ENCODE measurements at regions not wholly inside any gene's neighbourhood (a gene's known extent, or its start where the extent isn't known, plus 50 kb on each side); places are given as distances from the start of the nearest gene placed in this dataset.
"Not testable (repeated sequence)": the region's sequence is repeated elsewhere in the genome, so short reads cannot be mapped to it uniquely, and the experiment has no call there.

DNA sequence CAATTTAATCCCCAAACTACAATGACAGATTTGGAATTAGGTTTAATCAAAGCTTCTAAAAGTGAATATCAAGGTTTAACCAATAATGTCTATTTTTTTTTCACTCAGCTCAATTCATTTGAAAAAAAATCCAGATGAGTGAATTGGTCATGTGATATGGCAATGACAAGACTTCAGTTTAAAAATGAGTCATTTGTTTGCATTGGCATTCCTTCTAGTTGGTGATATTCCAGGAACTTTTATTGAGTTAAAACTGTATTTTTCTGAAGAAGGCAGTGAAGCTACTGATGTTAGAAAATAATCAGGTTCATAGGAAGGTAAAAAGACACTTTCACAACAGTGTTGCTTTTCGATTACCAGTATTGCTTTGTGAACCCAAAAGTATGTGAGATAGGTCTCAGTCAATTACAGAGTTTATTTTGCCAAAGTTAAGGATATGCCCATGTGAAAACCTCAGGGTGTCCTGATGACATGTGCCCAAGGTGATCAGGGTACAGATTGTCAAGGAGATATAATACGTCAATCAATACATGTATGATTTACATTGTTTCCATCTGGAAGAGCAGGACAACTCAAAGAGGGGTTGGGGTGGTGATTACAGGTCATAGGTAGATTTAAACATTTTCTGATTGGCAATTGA, 1214.9 kb downstream of the GALC start:
- H3K27ac ChIP-seq (ENCODE audit: low read length): no peak overlapping the region
- no peaks in the 10 kb centered on the region for H3K27me3 ChIP-seq (ENCODE audit: control insufficient read depth, insufficient read depth, low read length)
- WGBS (ENCODE audit: insufficient coverage): 88% methylated on average over 2 of the region's 2 CpGs
- H3K4me3 ChIP-seq (ENCODE audit: low read length): no peak overlapping the region
- no peak overlapping the region for H3K27ac Mint-ChIP-seq
- H3K36me3 Mint-ChIP-seq: no peaks in the 10 kb centered on the region
- no peak for DNase-seq
- no peaks in the 10 kb centered on the region for H3K4me1 ChIP-seq (ENCODE audit: control insufficient read depth, insufficient read depth, low read length)
- TF ChIP-seq, protein P1, sequence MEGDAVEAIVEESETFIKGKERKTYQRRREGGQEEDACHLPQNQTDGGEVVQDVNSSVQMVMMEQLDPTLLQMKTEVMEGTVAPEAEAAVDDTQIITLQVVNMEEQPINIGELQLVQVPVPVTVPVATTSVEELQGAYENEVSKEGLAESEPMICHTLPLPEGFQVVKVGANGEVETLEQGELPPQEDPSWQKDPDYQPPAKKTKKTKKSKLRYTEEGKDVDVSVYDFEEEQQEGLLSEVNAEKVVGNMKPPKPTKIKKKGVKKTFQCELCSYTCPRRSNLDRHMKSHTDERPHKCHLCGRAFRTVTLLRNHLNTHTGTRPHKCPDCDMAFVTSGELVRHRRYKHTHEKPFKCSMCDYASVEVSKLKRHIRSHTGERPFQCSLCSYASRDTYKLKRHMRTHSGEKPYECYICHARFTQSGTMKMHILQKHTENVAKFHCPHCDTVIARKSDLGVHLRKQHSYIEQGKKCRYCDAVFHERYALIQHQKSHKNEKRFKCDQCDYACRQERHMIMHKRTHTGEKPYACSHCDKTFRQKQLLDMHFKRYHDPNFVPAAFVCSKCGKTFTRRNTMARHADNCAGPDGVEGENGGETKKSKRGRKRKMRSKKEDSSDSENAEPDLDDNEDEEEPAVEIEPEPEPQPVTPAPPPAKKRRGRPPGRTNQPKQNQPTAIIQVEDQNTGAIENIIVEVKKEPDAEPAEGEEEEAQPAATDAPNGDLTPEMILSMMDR (IDR thresholded peaks at IDR 0.05): no peak
- no peak overlapping the region for H3K4me3 Mint-ChIP-seq
- ATAC-seq: no peak
- H3K9me3 Mint-ChIP-seq: peaks cover 12 to 15% of the 10 kb centered on the region in 2 donors
- no peaks in the 10 kb centered on the region for H3K4me1 Mint-ChIP-seq
- no peaks in the 10 kb centered on the region for H3K36me3 ChIP-seq (ENCODE audit: control insufficient read depth, insufficient read depth, low read length)
- H3K9me3 ChIP-seq (ENCODE audit: control insufficient read depth, insufficient read depth, low read length): no peaks in the 10 kb centered on the region
- no peaks in the 10 kb centered on the region for H3K27me3 Mint-ChIP-seq (ENCODE audit: low read depth in 2 of 2)
- intact Hi-C loops (cut with micrococcal nuclease): no loop called here

DNA sequence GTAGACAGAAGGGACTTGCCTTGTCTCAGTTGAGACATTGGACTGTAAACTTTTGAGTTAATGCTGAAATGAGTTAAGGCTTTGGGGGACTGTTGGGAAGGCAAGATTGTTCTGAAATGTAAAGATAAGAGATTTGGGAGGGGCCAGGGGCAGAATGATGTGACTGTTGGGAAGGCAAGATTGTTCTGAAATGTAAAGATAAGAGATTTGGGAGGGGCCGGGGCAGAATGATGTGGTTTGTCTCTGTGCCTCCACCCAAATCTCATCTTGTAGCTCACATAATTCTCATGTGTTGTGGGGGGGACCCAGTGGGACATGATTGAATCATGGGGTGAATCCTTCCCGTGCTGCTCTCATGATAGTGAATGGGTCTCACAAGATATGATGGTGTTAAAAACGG, 1217.1 kb downstream of the GALC start:
- ATAC-seq; H3K9me3 ChIP-seq (ENCODE audit: control insufficient read depth, insufficient read depth, low read length); H3K36me3 ChIP-seq (ENCODE audit: control insufficient read depth, insufficient read depth, low read length); H3K4me3 Mint-ChIP-seq; H3K27me3 Mint-ChIP-seq (ENCODE audit: low read depth in 2 of 2); DNase-seq; H3K27ac Mint-ChIP-seq; H3K27ac ChIP-seq (ENCODE audit: low read length); H3K4me1 ChIP-seq (ENCODE audit: control insufficient read depth, insufficient read depth, low read length); H3K27me3 ChIP-seq (ENCODE audit: control insufficient read depth, insufficient read depth, low read length); H3K4me3 ChIP-seq (ENCODE audit: low read length); H3K4me1 Mint-ChIP-seq; H3K36me3 Mint-ChIP-seq; intact Hi-C loops (cut with micrococcal nuclease): not testable (repeated sequence)
- H3K9me3 Mint-ChIP-seq: peaks cover 13 to 18% of the 10 kb centered on the region in 2 donors
- 80% methylated on average over 3 of the region's 3 CpGs for WGBS (ENCODE audit: insufficient coverage)

DNA sequence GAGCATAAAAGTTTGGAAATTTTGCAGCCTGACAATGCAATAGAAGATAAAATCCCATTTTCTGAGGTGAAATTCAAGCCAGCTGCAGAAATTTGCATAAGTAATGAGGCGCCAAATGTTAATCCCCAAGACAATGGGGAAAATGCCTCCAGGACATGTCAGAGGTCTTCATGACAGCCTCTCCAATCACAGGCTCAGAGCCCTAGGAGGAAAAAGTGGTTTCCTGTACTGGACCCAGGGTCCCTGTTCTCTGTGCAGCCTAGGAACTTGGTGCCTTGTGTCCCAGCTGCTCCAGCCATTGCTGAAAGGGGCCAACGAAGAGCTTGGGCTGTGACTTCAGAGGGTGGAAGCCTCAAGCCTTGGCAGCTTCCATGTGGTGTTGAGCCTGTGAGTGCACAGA, 1218.1 kb downstream of the GALC start:
- no peaks in the 10 kb centered on the region for H3K27me3 Mint-ChIP-seq (ENCODE audit: low read depth in 2 of 2)
- ATAC-seq (no peak), DNase-seq (no peak)
- TF ChIP-seq, protein P1 (IDR thresholded peaks at IDR 0.05): no peak
- intact Hi-C loops (cut with micrococcal nuclease): no loop called here
- no peak overlapping the region for H3K4me3 Mint-ChIP-seq
- H3K36me3 Mint-ChIP-seq: no peaks in the 10 kb centered on the region
- peaks cover 13 to 14% of the 10 kb centered on the region in 2 donors for H3K9me3 Mint-ChIP-seq
- H3K27me3 ChIP-seq (ENCODE audit: control insufficient read depth, insufficient read depth, low read length): no peaks in the 10 kb centered on the region
- no peaks in the 10 kb centered on the region for H3K4me1 Mint-ChIP-seq
- no peaks in the 10 kb centered on the region for H3K4me1 ChIP-seq (ENCODE audit: control insufficient read depth, insufficient read depth, low read length)
- no peak overlapping the region for H3K4me3 ChIP-seq (ENCODE audit: low read length)
- WGBS (ENCODE audit: insufficient coverage): 92% methylated on average over 2 of the region's 2 CpGs
- no peak overlapping the region for H3K27ac Mint-ChIP-seq
- H3K27ac ChIP-seq (ENCODE audit: low read length): no peak overlapping the region
- no peaks in the 10 kb centered on the region for H3K36me3 ChIP-seq (ENCODE audit: control insufficient read depth, insufficient read depth, low read length)
- H3K9me3 ChIP-seq (ENCODE audit: control insufficient read depth, insufficient read depth, low read length): no peaks in the 10 kb centered on the region

DNA sequence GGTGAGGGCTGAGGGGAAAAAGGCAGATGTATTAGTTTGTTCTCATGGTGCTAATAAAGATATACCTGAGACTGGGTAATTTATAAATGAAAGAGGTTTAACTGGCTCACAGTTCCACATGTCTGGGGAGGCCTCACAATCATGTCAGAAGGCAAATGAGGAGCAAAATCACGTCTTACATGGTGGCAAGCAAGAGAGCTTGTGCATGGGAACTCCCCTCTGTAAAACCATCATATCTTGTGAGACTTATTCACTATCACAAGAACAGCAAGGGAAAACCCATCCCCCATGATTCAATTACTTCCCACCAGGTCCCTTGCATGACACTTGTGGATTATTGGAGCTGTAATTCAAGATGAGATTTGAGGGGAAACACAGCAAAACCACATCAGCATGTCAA, 1220.9 kb downstream of the GALC start:
- WGBS (ENCODE audit: insufficient coverage): 80% methylated on average over 1 of the region's 1 CpG
- Histone ChIP-seq H3K4me3 (ENCODE audit: low read length) (no peak overlapping the region), H3K27me3 (ENCODE audit: control insufficient read depth, insufficient read depth, low read length) (no peaks in the 10 kb centered on the region), H3K36me3 (ENCODE audit: control insufficient read depth, insufficient read depth, low read length) (no peaks in the 10 kb centered on the region), H3K27ac (ENCODE audit: low read length) (no peak overlapping the region), H3K4me1 (ENCODE audit: control insufficient read depth, insufficient read depth, low read length) (no peaks in the 10 kb centered on the region), H3K9me3 (ENCODE audit: control insufficient read depth, insufficient read depth, low read length) (no peaks in the 10 kb centered on the region)
- no peak overlapping the region for H3K4me3 Mint-ChIP-seq
- no peaks in the 10 kb centered on the region for H3K4me1 Mint-ChIP-seq
- TF ChIP-seq, protein P1 (IDR thresholded peaks at IDR 0.05): no peak
- DNase-seq: no peak
- intact Hi-C loops (cut with micrococcal nuclease): no loop called here
- H3K27me3 Mint-ChIP-seq (ENCODE audit: low read depth in 2 of 2): no peaks in the 10 kb centered on the region
- H3K36me3 Mint-ChIP-seq: no peaks in the 10 kb centered on the region
- no peak overlapping the region for H3K27ac Mint-ChIP-seq
- H3K9me3 Mint-ChIP-seq: peaks cover 9 to 10% of the 10 kb centered on the region in 2 donors
- ATAC-seq: no peak
